ENCODE measurements at regions not wholly inside any gene's neighbourhood (a gene's known extent, or its start where the extent isn't known, plus 50 kb on each side); places are given as distances from the start of the nearest gene placed in this dataset.
A peak's percentile ranks its signal among the peaks of the same experiment; 100 is the strongest.
"Not testable (repeated sequence)": the region's sequence is repeated elsewhere in the genome, so short reads cannot be mapped to it uniquely, and the experiment has no call there.

- DNase-seq (ENCODE audit: low read depth in 4 of 4, low spot score in 3 of 4): peak in 2 of 4 donors; percentile 11 to 18
Measured at GRCh38 chr1:57623039-57623790, 199.4 kb upstream of the DAB1 start.

GRCh38 chr1:57621776-57622175 lies 197.9 kb upstream of the DAB1 start:
- DNase-seq (ENCODE audit: low read depth in 4 of 4, low spot score in 3 of 4): no peak

GRCh38 chr1:57620605-57621004 lies 196.7 kb upstream of the DAB1 start:
- peak in 2 of 4 donors; percentile 12 to 28 for DNase-seq (ENCODE audit: low read depth in 4 of 4, low spot score in 3 of 4)

GRCh38 chr1:57616921-57617320 lies 193.1 kb upstream of the DAB1 start:
- DNase-seq (ENCODE audit: low read depth in 4 of 4, low spot score in 3 of 4): no peak

GRCh38 chr1:57615956-57616355 lies 192.1 kb upstream of the DAB1 start:
- no peak for DNase-seq (ENCODE audit: low read depth in 4 of 4, low spot score in 3 of 4)

GRCh38 chr1:57612833-57613232 lies 189.0 kb upstream of the DAB1 start:
- no peak for DNase-seq (ENCODE audit: low read depth in 4 of 4, low spot score in 3 of 4)

- DNase-seq (ENCODE audit: low read depth in 4 of 4, low spot score in 3 of 4): no peak
Measured at GRCh38 chr1:57605933-57606332, 182.1 kb upstream of the DAB1 start.

GRCh38 chr1:57603696-57604095 lies 179.8 kb upstream of the DAB1 start:
- DNase-seq (ENCODE audit: low read depth in 4 of 4, low spot score in 3 of 4): no peak

- no peak for DNase-seq (ENCODE audit: low read depth in 4 of 4, low spot score in 3 of 4)
Measured at GRCh38 chr1:57600424-57600823, 176.6 kb upstream of the DAB1 start.

- DNase-seq (ENCODE audit: low read depth in 4 of 4, low spot score in 3 of 4): peak in 3 of 4 donors; percentile 54 to 71 (median 61)
Measured at GRCh38 chr1:57599236-57599994, 175.6 kb upstream of the DAB1 start.

GRCh38 chr1:57597036-57597435 lies 173.2 kb upstream of the DAB1 start:
- DNase-seq (ENCODE audit: low read depth in 4 of 4, low spot score in 3 of 4): no peak

GRCh38 chr1:57594002-57594401 lies 170.1 kb upstream of the DAB1 start:
- DNase-seq (ENCODE audit: low read depth in 4 of 4, low spot score in 3 of 4): no peak

GRCh38 chr1:57591842-57592241 lies 168.0 kb upstream of the DAB1 start:
- no peak for DNase-seq (ENCODE audit: low read depth in 4 of 4, low spot score in 3 of 4)

GRCh38 chr1:57590978-57591377 lies 167.1 kb upstream of the DAB1 start:
- DNase-seq (ENCODE audit: low read depth in 4 of 4, low spot score in 3 of 4): no peak

- no peak for DNase-seq (ENCODE audit: low read depth in 4 of 4, low spot score in 3 of 4)
Measured at GRCh38 chr1:57586842-57587241, 163.0 kb upstream of the DAB1 start.

GRCh38 chr1:57578680-57579079 lies 154.8 kb upstream of the DAB1 start:
- no peak for DNase-seq (ENCODE audit: low read depth in 4 of 4, low spot score in 3 of 4)

- DNase-seq (ENCODE audit: low read depth in 4 of 4, low spot score in 3 of 4): no peak
Measured at GRCh38 chr1:57578099-57578498, 154.2 kb upstream of the DAB1 start.

GRCh38 chr1:57576756-57577155 lies 152.9 kb upstream of the DAB1 start:
- no peak for DNase-seq (ENCODE audit: low read depth in 4 of 4, low spot score in 3 of 4)

- DNase-seq (ENCODE audit: low read depth in 4 of 4, low spot score in 3 of 4): no peak
Measured at GRCh38 chr1:57572016-57572415, 148.2 kb upstream of the DAB1 start.

GRCh38 chr1:57558066-57558465 lies 134.2 kb upstream of the DAB1 start:
- DNase-seq (ENCODE audit: low read depth in 4 of 4, low spot score in 3 of 4): not testable (repeated sequence)

GRCh38 chr1:57553666-57554065 lies 129.8 kb upstream of the DAB1 start:
- DNase-seq (ENCODE audit: low read depth in 4 of 4, low spot score in 3 of 4): no peak

- DNase-seq (ENCODE audit: low read depth in 4 of 4, low spot score in 3 of 4): no peak
Measured at GRCh38 chr1:57551476-57551875, 127.6 kb upstream of the DAB1 start.

Measured in right renal pelvis (tissue), 4 donors.